H1 (cell line): ENCODE measurements at regions not wholly inside any gene's neighbourhood (a gene's known extent, or its start where the extent isn't known, plus 50 kb on each side); places are given as distances from the start of the nearest gene placed in this dataset.

ENCODE experiments used
- JUN ChIP-seq: IDR thresholded peaks from 2 replicates; pipeline ENCODE4 v1.6.1; 2011; ENCODE audit warnings: low read depth, mild to moderate bottlenecking, improper control_type of control experiment, low read length
- POLR2A ChIP-seq, 2 experiments: IDR thresholded peaks; 1 replicate in 1 of 2; 2 replicates in 1 of 2; pipeline ENCODE4 v1.6.1; 2011; ENCODE audit warnings: low read depth in 2 of 2, low read length in 2 of 2, mild to moderate bottlenecking in 2 of 2; ENCODE audit errors: control extremely low read depth in 1 of 2
- SP1 ChIP-seq: IDR thresholded peaks from 2 replicates; pipeline ENCODE4 v1.6.1; 2011; ENCODE audit warnings: low read depth, low read length
- TCF12 ChIP-seq: IDR thresholded peaks from 2 replicates; pipeline ENCODE4 v1.6.1; 2011; ENCODE audit warnings: low read depth, mild to moderate bottlenecking, low read length

GRCh38 chr2:16828044-16828827 lies 162.6 kb upstream of the CYRIA start:
- TF ChIP-seq SP1 (no peak), JUN (no peak), TCF12 (no peak), POLR2A (IDR thresholded peaks at IDR 0.05; ENCODE audit: control extremely low read depth in 1 of 2, low read depth in 2 of 2, low read length in 2 of 2) (no peak)
